Prostate gland (tissue), 2 donors: ENCODE measurements at regions not wholly inside any gene's neighbourhood (a gene's known extent, or its start where the extent isn't known, plus 50 kb on each side); places are given as distances from the start of the nearest gene placed in this dataset.

Source experiments
- POLR2A ChIP-seq: fragments of 450-650 bp; IDR thresholded peaks from one replicate; pipeline ENCODE4 v1.6.1; 2016; ENCODE audit warnings: antibody characterized with exemption, mild to moderate bottlenecking
- TF ChIP-seq, protein P1 (sequence below), 4 experiments: fragments of 200-600 bp in 2 of 4; fragments of 450-650 bp in 2 of 4; sonication (generic) in 2 of 4; IDR thresholded peaks; 1 replicate in 3 of 4; 2 replicates in 1 of 4; pipeline ENCODE4 v1.5.1; 2016 to 2019; ENCODE audit warnings: antibody characterized with exemption in 4 of 4, mild to moderate bottlenecking in 2 of 4, moderate library complexity in 2 of 4

DNA sequence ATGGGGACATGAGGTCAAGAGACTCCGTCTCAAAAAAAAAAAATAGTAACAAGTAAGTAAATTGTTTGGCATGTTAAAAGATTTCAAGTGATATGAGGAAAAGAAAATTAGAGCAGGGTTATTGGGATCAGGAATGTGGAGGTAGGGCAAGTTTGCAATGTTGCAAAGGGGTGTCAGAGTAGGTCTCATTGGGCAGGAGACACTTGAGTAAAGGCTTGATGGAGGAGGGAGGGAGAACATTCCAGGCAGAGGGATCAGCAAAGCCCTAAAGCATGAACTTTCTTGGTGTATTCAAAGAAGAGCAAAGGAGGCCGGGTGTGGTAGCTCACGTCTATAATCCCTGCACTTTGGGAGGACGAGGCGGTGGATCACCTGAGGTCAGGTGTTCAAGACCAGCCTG, 87.1 kb upstream of the HAND1 start:
- TF ChIP-seq, protein P1, sequence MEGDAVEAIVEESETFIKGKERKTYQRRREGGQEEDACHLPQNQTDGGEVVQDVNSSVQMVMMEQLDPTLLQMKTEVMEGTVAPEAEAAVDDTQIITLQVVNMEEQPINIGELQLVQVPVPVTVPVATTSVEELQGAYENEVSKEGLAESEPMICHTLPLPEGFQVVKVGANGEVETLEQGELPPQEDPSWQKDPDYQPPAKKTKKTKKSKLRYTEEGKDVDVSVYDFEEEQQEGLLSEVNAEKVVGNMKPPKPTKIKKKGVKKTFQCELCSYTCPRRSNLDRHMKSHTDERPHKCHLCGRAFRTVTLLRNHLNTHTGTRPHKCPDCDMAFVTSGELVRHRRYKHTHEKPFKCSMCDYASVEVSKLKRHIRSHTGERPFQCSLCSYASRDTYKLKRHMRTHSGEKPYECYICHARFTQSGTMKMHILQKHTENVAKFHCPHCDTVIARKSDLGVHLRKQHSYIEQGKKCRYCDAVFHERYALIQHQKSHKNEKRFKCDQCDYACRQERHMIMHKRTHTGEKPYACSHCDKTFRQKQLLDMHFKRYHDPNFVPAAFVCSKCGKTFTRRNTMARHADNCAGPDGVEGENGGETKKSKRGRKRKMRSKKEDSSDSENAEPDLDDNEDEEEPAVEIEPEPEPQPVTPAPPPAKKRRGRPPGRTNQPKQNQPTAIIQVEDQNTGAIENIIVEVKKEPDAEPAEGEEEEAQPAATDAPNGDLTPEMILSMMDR (IDR thresholded peaks at IDR 0.05), result no peak
- TF ChIP-seq POLR2A, result no peak
